T-cell (primary cell): ENCODE measurements at regions not wholly inside any gene's neighbourhood (a gene's known extent, or its start where the extent isn't known, plus 50 kb on each side); places are given as distances from the start of the nearest gene placed in this dataset.

Source experiments
- ATAC-seq, 4 experiments: fragments of 200-7000 bp in 3 of 4; fragments of 150-1000 bp in 1 of 4; cut with Tn5 transposase; replicated peaks in 1 of 4; 1 replicate in 3 of 4; 2 replicates in 1 of 4; pipeline ENCODE4 v1.10.0; 2021; ENCODE audit warnings: moderate library complexity in 3 of 4, mild to moderate bottlenecking in 2 of 4, moderate number of reproducible peaks in 1 of 4
- CTCF ChIA-PET, 2 donors: fragments of 300-600 bp; sonication (Branson Sonifier 250); formaldehyde crosslinking; loops; one replicate each; lab custom pipeline; 2022; ENCODE audit warnings: antibody characterized with exemption in 2 of 2; lab: Charles Lee
- POLR2A ChIA-PET, 2 donors: fragments of 300-600 bp; sonication (Branson Sonifier 250); formaldehyde crosslinking; loops; one replicate each; lab custom pipeline; 2022; ENCODE audit warnings: antibody characterized with exemption in 2 of 2; lab: Charles Lee
- DNase-seq, 35 experiments: peaks; one replicate each; pipeline versions ENCODE4 v3.0.0 to v3.0.0-alpha.2; 2013 to 2023
- H3K27ac ChIP-seq: one replicate; pipeline ENCODE4 v1.5.1; 2013; ENCODE audit warnings: low read length
- H3K27me3 ChIP-seq, 2 experiments: replicated peaks in 1 of 2; 1 replicate in 1 of 2; 2 replicates in 1 of 2; pipeline versions ENCODE4 v1.6.1 to v1.7.0; 2013; ENCODE audit warnings: low read length in 1 of 2, mixed read lengths in 1 of 2; ENCODE audit not compliant: control insufficient read depth in 2 of 2, insufficient read depth in 2 of 2; ENCODE audit errors: extremely low read depth in 1 of 2
- H3K36me3 ChIP-seq, 2 donors: 1 replicate in 1 of 2; 2 replicates in 1 of 2; pipeline versions ENCODE4 v1.6.1 to v1.7.0; 2013; ENCODE audit warnings: low read length in 1 of 2; ENCODE audit not compliant: control insufficient read depth in 2 of 2, insufficient read depth in 1 of 2; ENCODE audit errors: extremely low read depth in 1 of 2
- H3K4me1 ChIP-seq, 2 experiments: 1 replicate in 1 of 2; 2 replicates in 1 of 2; pipeline versions ENCODE4 v1.6.1 to v1.7.0; 2013; ENCODE audit warnings: low read length in 2 of 2, mixed read lengths in 1 of 2; ENCODE audit not compliant: insufficient read depth in 2 of 2, control insufficient read depth in 1 of 2; ENCODE audit errors: extremely low read depth in 1 of 2
- H3K4me3 ChIP-seq, 2 donors: 1 replicate in 1 of 2; 2 replicates in 1 of 2; pipeline versions ENCODE4 v1.5.1 to v1.7.0; 2013; ENCODE audit warnings: mild to moderate bottlenecking in 2 of 2, low read length in 1 of 2, moderate library complexity in 1 of 2; ENCODE audit not compliant: control insufficient read depth in 1 of 2; ENCODE audit errors: extremely low read depth in 1 of 2
- H3K9me3 ChIP-seq: 2 replicates; pipeline ENCODE4 v1.7.0; 2013
- H3K27ac Mint-ChIP-seq, 2 donors: one replicate each; pipeline ENCODE4 v1.8.0; 2020 to 2021; ENCODE audit warnings: mild to moderate bottlenecking in 2 of 2, mixed read lengths in 2 of 2
- H3K27me3 Mint-ChIP-seq, 2 donors: one replicate each; pipeline ENCODE4 v1.8.0; 2021 to 2022; ENCODE audit warnings: mixed read lengths in 2 of 2
- H3K36me3 Mint-ChIP-seq: one replicate; pipeline ENCODE4 v1.8.0; 2021; ENCODE audit warnings: mixed read lengths
- H3K4me1 Mint-ChIP-seq, 3 donors: one replicate each; pipeline ENCODE4 v1.8.0; 2020 to 2022; ENCODE audit warnings: mixed read lengths in 3 of 3, mild to moderate bottlenecking in 1 of 3
- H3K4me3 Mint-ChIP-seq, 3 donors: one replicate each; pipeline ENCODE4 v1.8.0; 2020 to 2022; ENCODE audit warnings: mild to moderate bottlenecking in 3 of 3, mixed read lengths in 3 of 3, moderate library complexity in 3 of 3
- H3K9me3 Mint-ChIP-seq, 3 donors: one replicate each; pipeline ENCODE4 v1.8.0; 2020 to 2022; ENCODE audit warnings: mixed read lengths in 3 of 3
- WGBS: methylation state at CpG from one replicate; pipeline ENCODE4 v1.1.5; 2013; ENCODE audit warnings: missing lambda C conversion rate; ENCODE audit not compliant: insufficient coverage; 5-methylcytosine and 5-hydroxymethylcytosine counted together

- H3K4me3 Mint-ChIP-seq: no peak overlapping the region
- H3K27ac Mint-ChIP-seq: peak overlapping the region; percentile 61 to 88
- no peak for ATAC-seq
Measured at GRCh38 chr20:48431653-48432493, 395.9 kb downstream of the PREX1 start.

GRCh38 chr20:48426630-48427029 is 401.2 kb downstream of the PREX1 start:
- H3K27ac ChIP-seq: no peak overlapping the region
- H3K36me3 Mint-ChIP-seq: no peaks in the 10 kb centered on the region
- peaks cover 0 to 19% of the 10 kb centered on the region in 2 experiments for H3K27me3 ChIP-seq
- no CpG with 5 or more reads among the region's 1 CpG for WGBS
- H3K4me1 ChIP-seq: peaks cover under 1 to 2% of the 10 kb centered on the region in 2 experiments
- ATAC-seq (no peak), DNase-seq (no peak)
- peaks cover 5 to 8% (median 8%) of the 10 kb centered on the region in 3 donors for H3K9me3 Mint-ChIP-seq
- CTCF ChIA-PET: no interaction called here
- no peak overlapping the region for H3K27ac Mint-ChIP-seq
- no peaks in the 10 kb centered on the region for H3K36me3 ChIP-seq
- no peak overlapping the region for H3K4me3 ChIP-seq
- peaks cover 7 to 11% (median 7%) of the 10 kb centered on the region in 3 donors for H3K4me1 Mint-ChIP-seq
- no peaks in the 10 kb centered on the region for H3K9me3 ChIP-seq
- no peak overlapping the region for H3K4me3 Mint-ChIP-seq
- H3K27me3 Mint-ChIP-seq: peaks cover 16 to 30% of the 10 kb centered on the region in 2 donors
- POLR2A ChIA-PET: no interaction called here

More at GRCh38 chr20:48431653-48432493, 395.9 kb downstream of the PREX1 start:
- peaks cover 0 to 9% of the 10 kb centered on the region in 2 experiments for H3K27me3 ChIP-seq
- ChIA-PET CTCF (no interaction called here), POLR2A (no interaction called here)
- H3K9me3 ChIP-seq: no peaks in the 10 kb centered on the region
- H3K4me1 ChIP-seq: peaks cover 2 to 10% of the 10 kb centered on the region in 2 experiments
- Mint-ChIP-seq H3K27me3 (peaks cover 0 to 7% of the 10 kb centered on the region in 2 donors), H3K36me3 (no peaks in the 10 kb centered on the region), H3K9me3 (peaks cover 5 to 15% (median 9%) of the 10 kb centered on the region in 3 donors), H3K4me1 (peaks cover 12 to 15% (median 14%) of the 10 kb centered on the region in 3 donors)
- no peaks in the 10 kb centered on the region for H3K36me3 ChIP-seq
- H3K27ac ChIP-seq: no peak overlapping the region
- H3K4me3 ChIP-seq: no peak overlapping the region
- DNase-seq: no peak
- WGBS: 53% methylated on average over 6 of the region's 9 CpGs

- no peak overlapping the region for H3K4me3 Mint-ChIP-seq
- Histone ChIP-seq H3K4me3 (no peak overlapping the region), H3K36me3 (no peaks in the 10 kb centered on the region), H3K27ac (no peak overlapping the region), H3K9me3 (no peaks in the 10 kb centered on the region), H3K4me1 (peaks cover 0 to 2% of the 10 kb centered on the region in 2 experiments), H3K27me3 (peaks cover 0 to 22% of the 10 kb centered on the region in 2 experiments)
- 68% methylated on average over 4 of the region's 9 CpGs for WGBS
- H3K27me3 Mint-ChIP-seq: peaks cover 16 to 36% of the 10 kb centered on the region in 2 donors
- H3K36me3 Mint-ChIP-seq: no peaks in the 10 kb centered on the region
- no peak overlapping the region for H3K27ac Mint-ChIP-seq
- H3K4me1 Mint-ChIP-seq: peaks cover 3 to 5% (median 3%) of the 10 kb centered on the region in 3 donors
- CTCF ChIA-PET: no interaction called here
- DNase-seq: no peak
- POLR2A ChIA-PET: no interaction called here
- H3K9me3 Mint-ChIP-seq: peaks cover 3 to 4% (median 4%) of the 10 kb centered on the region in 3 donors
- ATAC-seq: no peak
Measured at GRCh38 chr20:48425817-48426612, 401.8 kb downstream of the PREX1 start.

DNA sequence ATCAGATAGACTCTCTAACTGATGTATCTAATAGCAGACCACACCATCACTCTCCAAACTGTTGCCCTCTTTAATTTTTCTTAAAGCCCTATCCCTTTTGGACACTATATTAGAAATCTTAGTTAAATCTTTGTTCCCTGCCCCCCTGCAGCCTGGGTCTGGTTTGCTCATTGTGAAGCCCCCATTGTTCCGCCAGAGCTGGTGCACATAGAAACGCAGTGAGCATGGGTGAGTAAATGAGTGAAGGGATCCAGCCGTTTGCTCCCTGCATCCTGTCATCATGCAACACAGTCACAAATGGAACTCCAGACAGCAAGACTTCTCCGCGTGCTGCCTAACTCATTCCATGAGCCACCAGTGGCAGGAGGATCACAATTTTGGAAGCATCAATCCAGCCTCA is 402.5 kb downstream of the PREX1 start:
- no peaks in the 10 kb centered on the region for H3K36me3 ChIP-seq
- no peak overlapping the region for H3K4me3 ChIP-seq
- POLR2A ChIA-PET: no interaction called here
- H3K27me3 ChIP-seq: peaks cover 0 to 23% of the 10 kb centered on the region in 2 experiments
- no peak overlapping the region for H3K4me3 Mint-ChIP-seq
- peaks cover 16 to 40% of the 10 kb centered on the region in 2 donors for H3K27me3 Mint-ChIP-seq
- H3K27ac ChIP-seq: no peak overlapping the region
- H3K27ac Mint-ChIP-seq: no peak overlapping the region
- H3K9me3 Mint-ChIP-seq: no peaks in the 10 kb centered on the region
- CTCF ChIA-PET: no interaction called here
- peaks cover 0 to 2% of the 10 kb centered on the region in 2 experiments for H3K4me1 ChIP-seq
- no peaks in the 10 kb centered on the region for H3K9me3 ChIP-seq
- no peaks in the 10 kb centered on the region for H3K36me3 Mint-ChIP-seq
- no peaks in the 10 kb centered on the region for H3K4me1 Mint-ChIP-seq
- 66% methylated on average over 3 of the region's 5 CpGs for WGBS
- DNase-seq: no peak
- no peak for ATAC-seq

DNA sequence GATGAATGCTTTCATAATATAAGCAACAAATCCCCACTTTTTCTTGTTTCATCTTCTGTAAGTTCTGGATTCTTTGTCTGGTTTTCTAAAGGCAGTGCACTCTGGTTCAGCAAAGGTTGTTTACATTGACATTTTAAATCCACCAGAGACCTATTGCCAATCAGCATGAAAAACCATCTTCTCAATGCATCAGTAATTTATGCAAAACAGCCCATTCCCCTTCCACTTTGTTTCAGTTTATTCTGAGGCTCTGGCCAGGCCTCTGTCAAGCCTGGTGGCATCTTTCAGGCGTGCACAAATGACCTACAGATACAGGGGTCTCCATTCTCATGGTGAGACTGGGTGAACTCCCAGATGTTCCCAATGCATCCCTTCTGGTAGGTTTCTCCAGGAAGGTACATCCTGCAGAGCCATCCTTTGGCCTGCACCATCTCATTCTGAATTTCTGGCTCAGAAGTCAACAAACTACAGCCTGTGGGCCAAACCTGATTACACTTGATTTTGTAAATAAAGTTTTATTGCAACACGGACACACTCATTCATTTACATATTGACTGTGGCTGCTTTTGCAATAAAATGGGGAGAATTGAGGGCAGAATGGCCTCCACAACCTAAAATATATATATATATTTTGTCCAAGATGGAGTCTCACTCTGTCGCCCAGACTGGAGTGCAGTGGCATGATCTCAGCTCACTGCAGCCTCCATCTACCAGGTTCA is 405.4 kb downstream of the PREX1 start:
- CTCF ChIA-PET: no interaction called here
- H3K27ac Mint-ChIP-seq: no peak overlapping the region

DNA sequence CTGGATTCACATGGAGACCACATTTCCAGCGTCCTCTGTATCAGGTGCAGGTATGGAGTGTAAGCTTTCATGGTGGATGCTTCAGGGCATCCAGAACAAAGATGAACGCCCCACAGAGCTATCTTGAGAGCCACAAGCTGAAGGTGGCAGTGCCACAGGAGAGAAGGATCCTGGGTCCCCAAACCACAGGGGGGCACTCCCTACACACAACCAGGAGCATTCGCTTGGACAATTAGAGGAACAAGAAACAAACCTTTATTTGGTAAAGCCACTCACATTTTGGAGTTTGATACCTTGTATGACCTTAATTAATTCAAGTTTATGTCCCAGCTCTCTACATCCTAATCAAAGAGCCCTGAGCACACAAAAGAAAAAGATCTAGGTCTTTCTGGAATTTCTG is 406.3 kb downstream of the PREX1 start:
- no peaks in the 10 kb centered on the region for H3K4me1 ChIP-seq
- no peak overlapping the region for H3K4me3 ChIP-seq
- POLR2A ChIA-PET: no interaction called here
- no peaks in the 10 kb centered on the region for H3K36me3 ChIP-seq
- ATAC-seq: no peak
- H3K36me3 Mint-ChIP-seq: no peaks in the 10 kb centered on the region
- H3K4me3 Mint-ChIP-seq: no peak overlapping the region
- CTCF ChIA-PET: no interaction called here
- H3K4me1 Mint-ChIP-seq: no peaks in the 10 kb centered on the region
- H3K27ac ChIP-seq: no peak overlapping the region
- peaks cover 21 to 40% of the 10 kb centered on the region in 2 donors for H3K27me3 Mint-ChIP-seq
- peaks cover 0 to 21% of the 10 kb centered on the region in 2 experiments for H3K27me3 ChIP-seq
- no peak overlapping the region for H3K27ac Mint-ChIP-seq
- H3K9me3 Mint-ChIP-seq: no peaks in the 10 kb centered on the region
- 33% methylated on average over 1 of the region's 3 CpGs for WGBS
- DNase-seq: no peak
- H3K9me3 ChIP-seq: no peaks in the 10 kb centered on the region

More for the DNA sequence above, 405.4 kb downstream of the PREX1 start:
- Mint-ChIP-seq H3K4me3 (no peak overlapping the region), H3K9me3 (no peaks in the 10 kb centered on the region), H3K4me1 (no peaks in the 10 kb centered on the region), H3K27me3 (peaks cover 16 to 42% of the 10 kb centered on the region in 2 donors), H3K36me3 (no peaks in the 10 kb centered on the region)
- WGBS: 60% methylated on average over 1 of the region's 3 CpGs
- Histone ChIP-seq H3K27me3 (peaks cover 0 to 21% of the 10 kb centered on the region in 2 experiments), H3K4me1 (no peaks in the 10 kb centered on the region), H3K27ac (no peak overlapping the region), H3K4me3 (no peak overlapping the region), H3K9me3 (no peaks in the 10 kb centered on the region), H3K36me3 (no peaks in the 10 kb centered on the region)
- ATAC-seq: no peak
- no peak for DNase-seq
- POLR2A ChIA-PET: no interaction called here
